ENCODE measurements at regions not wholly inside any gene's neighbourhood (a gene's known extent, or its start where the extent isn't known, plus 50 kb on each side); places are given as distances from the start of the nearest gene placed in this dataset.

DNA sequence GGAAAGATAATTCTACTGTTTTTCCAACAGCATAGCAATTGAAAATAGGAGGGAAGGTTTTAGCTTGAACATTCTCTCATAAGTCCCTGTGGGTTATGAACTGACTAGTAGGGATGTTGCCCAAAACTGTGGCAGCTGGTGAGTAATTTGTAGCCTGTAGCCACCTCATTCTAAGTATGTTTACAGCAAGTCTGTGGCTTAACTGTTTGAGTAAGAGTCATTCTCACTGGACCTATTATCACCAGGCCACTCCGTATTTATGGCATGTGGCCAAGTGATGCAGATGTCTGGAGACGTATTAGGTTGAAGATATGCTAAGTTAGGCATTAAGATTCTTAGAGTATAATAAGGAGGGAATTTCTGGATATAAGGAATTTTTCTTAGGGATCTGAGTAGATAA, 458.3 kb downstream of the ETNK1 start:
- TF ChIP-seq SP2 (tag by site-specific recombination; IDR thresholded peaks at IDR 0.05) (no peak), KLF1 (tag by site-specific recombination; IDR thresholded peaks at IDR 0.05) (no peak), ZNF701 (tag by site-specific recombination; IDR thresholded peaks at IDR 0.05) (no peak), SALL2 (tag by site-specific recombination; IDR thresholded peaks at IDR 0.05; ENCODE audit: borderline replicate concordance) (no peak), ZNF174 (tag by site-specific recombination; IDR thresholded peaks at IDR 0.05) (no peak), ZNF324 (tag by site-specific recombination; IDR thresholded peaks at IDR 0.05) (no peak), YY1 (tag by site-specific recombination; IDR thresholded peaks at IDR 0.05) (no peak), ZNF140 (tag by site-specific recombination; IDR thresholded peaks at IDR 0.05) (no peak)
- TF ChIP-seq, protein P1, sequence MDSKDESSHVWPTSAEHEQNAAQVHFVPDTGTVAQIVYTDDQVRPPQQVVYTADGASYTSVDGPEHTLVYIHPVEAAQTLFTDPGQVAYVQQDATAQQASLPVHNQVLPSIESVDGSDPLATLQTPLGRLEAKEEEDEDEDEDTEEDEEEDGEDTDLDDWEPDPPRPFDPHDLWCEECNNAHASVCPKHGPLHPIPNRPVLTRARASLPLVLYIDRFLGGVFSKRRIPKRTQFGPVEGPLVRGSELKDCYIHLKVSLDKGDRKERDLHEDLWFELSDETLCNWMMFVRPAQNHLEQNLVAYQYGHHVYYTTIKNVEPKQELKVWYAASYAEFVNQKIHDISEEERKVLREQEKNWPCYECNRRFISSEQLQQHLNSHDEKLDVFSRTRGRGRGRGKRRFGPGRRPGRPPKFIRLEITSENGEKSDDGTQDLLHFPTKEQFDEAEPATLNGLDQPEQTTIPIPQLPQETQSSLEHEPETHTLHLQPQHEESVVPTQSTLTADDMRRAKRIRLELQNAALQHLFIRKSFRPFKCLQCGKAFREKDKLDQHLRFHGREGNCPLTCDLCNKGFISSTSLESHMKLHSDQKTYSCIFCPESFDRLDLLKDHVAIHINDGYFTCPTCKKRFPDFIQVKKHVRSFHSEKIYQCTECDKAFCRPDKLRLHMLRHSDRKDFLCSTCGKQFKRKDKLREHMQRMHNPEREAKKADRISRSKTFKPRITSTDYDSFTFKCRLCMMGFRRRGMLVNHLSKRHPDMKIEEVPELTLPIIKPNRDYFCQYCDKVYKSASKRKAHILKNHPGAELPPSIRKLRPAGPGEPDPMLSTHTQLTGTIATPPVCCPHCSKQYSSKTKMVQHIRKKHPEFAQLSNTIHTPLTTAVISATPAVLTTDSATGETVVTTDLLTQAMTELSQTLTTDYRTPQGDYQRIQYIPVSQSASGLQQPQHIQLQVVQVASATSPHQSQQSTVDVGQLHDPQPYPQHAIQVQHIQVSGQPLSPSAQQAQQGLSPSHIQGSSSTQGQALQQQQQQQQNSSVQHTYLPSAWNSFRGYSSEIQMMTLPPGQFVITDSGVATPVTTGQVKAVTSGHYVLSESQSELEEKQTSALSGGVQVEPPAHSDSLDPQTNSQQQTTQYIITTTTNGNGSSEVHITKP (tag by site-specific recombination; IDR thresholded peaks at IDR 0.05), result no peak
- TF ChIP-seq, protein P2, sequence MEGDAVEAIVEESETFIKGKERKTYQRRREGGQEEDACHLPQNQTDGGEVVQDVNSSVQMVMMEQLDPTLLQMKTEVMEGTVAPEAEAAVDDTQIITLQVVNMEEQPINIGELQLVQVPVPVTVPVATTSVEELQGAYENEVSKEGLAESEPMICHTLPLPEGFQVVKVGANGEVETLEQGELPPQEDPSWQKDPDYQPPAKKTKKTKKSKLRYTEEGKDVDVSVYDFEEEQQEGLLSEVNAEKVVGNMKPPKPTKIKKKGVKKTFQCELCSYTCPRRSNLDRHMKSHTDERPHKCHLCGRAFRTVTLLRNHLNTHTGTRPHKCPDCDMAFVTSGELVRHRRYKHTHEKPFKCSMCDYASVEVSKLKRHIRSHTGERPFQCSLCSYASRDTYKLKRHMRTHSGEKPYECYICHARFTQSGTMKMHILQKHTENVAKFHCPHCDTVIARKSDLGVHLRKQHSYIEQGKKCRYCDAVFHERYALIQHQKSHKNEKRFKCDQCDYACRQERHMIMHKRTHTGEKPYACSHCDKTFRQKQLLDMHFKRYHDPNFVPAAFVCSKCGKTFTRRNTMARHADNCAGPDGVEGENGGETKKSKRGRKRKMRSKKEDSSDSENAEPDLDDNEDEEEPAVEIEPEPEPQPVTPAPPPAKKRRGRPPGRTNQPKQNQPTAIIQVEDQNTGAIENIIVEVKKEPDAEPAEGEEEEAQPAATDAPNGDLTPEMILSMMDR (tag by site-specific recombination; IDR thresholded peaks at IDR 0.05), result no peak
- TF ChIP-seq, protein P3, sequence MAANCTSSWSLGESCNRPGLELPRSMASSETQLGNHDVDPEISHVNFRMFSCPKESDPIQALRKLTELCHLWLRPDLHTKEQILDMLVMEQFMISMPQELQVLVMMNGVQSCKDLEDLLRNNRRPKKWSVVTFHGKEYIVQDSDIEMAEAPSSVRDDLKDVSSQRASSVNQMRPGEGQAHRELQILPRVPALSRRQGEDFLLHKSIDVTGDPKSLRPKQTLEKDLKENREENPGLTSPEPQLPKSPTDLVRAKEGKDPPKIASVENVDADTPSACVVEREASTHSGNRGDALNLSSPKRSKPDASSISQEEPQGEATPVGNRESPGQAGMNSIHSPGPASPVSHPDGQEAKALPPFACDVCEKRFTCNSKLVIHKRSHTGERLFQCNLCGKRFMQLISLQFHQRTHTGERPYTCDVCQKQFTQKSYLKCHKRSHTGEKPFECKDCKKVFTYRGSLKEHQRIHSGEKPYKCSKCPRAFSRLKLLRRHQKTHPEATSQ (tag by site-specific recombination; IDR thresholded peaks at IDR 0.05), result no peak
- TF ChIP-seq, protein P4, sequence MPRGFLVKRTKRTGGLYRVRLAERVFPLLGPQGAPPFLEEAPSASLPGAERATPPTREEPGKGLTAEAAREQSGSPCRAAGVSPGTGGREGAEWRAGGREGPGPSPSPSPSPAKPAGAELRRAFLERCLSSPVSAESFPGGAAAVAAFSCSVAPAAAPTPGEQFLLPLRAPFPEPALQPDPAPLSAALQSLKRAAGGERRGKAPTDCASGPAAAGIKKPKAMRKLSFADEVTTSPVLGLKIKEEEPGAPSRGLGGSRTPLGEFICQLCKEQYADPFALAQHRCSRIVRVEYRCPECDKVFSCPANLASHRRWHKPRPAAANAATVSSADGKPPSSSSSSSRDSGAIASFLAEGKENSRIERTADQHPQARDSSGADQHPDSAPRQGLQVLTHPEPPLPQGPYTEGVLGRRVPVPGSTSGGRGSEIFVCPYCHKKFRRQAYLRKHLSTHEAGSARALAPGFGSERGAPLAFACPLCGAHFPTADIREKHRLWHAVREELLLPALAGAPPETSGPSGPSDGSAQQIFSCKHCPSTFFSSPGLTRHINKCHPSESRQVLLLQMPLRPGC (tag by site-specific recombination; IDR thresholded peaks at IDR 0.05), result no peak
- TF ChIP-seq, protein P5, sequence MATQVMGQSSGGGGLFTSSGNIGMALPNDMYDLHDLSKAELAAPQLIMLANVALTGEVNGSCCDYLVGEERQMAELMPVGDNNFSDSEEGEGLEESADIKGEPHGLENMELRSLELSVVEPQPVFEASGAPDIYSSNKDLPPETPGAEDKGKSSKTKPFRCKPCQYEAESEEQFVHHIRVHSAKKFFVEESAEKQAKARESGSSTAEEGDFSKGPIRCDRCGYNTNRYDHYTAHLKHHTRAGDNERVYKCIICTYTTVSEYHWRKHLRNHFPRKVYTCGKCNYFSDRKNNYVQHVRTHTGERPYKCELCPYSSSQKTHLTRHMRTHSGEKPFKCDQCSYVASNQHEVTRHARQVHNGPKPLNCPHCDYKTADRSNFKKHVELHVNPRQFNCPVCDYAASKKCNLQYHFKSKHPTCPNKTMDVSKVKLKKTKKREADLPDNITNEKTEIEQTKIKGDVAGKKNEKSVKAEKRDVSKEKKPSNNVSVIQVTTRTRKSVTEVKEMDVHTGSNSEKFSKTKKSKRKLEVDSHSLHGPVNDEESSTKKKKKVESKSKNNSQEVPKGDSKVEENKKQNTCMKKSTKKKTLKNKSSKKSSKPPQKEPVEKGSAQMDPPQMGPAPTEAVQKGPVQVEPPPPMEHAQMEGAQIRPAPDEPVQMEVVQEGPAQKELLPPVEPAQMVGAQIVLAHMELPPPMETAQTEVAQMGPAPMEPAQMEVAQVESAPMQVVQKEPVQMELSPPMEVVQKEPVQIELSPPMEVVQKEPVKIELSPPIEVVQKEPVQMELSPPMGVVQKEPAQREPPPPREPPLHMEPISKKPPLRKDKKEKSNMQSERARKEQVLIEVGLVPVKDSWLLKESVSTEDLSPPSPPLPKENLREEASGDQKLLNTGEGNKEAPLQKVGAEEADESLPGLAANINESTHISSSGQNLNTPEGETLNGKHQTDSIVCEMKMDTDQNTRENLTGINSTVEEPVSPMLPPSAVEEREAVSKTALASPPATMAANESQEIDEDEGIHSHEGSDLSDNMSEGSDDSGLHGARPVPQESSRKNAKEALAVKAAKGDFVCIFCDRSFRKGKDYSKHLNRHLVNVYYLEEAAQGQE (tag by site-specific recombination; IDR thresholded peaks at IDR 0.05), result no peak
